HG03378 (cell line): ENCODE measurements at regions not wholly inside any gene's neighbourhood (a gene's known extent, or its start where the extent isn't known, plus 50 kb on each side); places are given as distances from the start of the nearest gene placed in this dataset.
"Not testable (repeated sequence)": the region's sequence is repeated elsewhere in the genome, so short reads cannot be mapped to it uniquely, and the experiment has no call there.

Experiments used
- ATAC-seq: cut with Tn5 transposase; IDR thresholded peaks from one replicate; pipeline ENCODE4 v1.9.1; 2021; ENCODE audit warnings: mild to moderate bottlenecking, moderate library complexity; ENCODE audit not compliant: unreplicated experiment

DNA sequence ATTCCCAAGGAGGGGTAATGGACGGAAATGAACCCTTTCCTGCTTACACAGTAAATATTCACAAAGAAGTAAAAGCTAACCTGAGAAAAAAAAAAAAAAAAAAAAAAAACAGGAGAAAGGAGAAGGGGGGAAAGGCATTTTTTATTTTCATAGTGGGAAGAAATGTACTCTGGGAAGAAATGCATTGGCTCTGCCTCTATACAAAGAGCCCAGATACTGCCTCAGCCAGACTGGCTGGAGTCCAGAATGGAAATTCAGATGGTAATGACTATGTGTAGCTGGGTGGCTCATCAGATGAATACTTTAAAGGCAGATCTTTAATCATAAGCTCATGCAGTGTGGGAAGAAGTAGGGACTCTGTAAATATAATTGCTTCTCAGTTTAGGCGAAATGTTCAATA lies 124.9 kb upstream of the ZNF608 start:
- ATAC-seq: no peak

DNA sequence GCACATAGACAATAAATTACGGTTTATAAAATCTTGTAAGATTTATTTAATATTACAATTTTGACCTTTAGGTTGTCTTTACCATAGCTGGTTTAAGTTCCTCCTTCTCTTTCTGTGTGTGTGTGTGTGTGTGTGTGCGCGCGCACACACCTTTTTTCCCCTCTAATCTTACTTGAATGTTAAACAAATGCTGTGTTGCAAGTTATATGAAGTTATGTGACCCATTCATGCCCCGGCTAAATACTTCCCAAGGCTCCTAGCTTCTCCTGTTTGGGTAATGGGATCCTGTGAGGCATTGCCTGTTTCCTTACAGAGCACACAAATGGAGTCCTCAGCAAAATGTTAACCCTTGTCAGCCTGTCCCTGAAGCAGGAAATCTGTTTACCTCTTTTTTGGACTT lies 125.6 kb upstream of the ZNF608 start:
- ATAC-seq: no peak

DNA sequence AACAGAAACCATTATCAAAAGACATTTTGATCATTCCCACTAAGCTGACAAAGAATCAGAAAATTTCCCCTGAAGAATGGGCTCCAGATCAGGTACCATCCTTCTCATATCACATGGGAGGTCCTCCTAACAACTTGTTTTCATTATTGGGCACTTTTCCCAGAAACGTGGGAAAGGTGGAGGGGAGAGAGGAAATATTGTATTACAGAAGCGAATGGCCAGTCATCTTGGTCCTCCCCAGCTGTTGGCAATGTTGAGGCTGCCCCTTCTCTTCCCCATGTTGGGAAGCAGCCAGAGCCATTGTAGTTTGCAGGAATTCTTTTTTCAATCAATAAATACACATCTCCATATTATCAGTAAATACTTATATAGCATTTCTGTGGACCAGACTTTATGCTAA lies 126.2 kb upstream of the ZNF608 start:
- ATAC-seq: no peak

DNA sequence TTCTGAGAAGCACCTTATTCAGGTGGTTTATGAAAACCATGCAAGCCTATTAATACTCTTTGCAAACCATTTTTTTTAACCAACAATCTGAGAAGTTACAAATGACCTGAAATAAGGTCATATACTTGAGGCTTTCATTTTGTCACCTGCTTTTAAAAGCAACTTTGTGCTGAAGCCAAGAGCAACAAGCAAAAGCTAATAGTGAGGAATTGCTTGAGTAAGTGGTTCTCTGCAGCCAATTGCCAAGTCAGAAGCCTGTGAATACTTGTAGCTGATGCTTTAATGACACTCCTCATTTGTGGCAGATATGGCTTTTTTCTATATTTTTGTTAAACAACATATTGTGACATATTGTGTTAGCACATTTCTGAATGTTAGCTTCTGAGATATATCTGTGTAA lies 126.7 kb upstream of the ZNF608 start:
- ATAC-seq: no peak

DNA sequence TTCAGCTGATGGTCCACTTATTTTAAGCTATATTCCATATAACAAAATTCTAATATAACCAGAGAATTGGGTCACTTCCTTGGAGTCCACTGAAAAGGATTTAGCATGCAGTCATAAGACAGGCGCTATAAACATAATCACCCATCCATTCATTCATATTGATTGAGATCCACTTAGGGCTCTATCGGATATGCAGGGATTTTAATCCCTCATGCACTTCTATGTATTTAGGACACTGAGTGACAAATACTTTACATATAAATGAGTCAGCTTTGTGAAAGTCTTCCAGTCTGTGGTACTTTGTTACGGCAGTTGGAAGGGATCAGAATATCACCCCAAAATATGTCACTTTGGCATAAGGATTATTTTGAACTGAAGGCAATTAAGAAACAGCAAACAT lies 127.3 kb upstream of the ZNF608 start:
- no peak for ATAC-seq

DNA sequence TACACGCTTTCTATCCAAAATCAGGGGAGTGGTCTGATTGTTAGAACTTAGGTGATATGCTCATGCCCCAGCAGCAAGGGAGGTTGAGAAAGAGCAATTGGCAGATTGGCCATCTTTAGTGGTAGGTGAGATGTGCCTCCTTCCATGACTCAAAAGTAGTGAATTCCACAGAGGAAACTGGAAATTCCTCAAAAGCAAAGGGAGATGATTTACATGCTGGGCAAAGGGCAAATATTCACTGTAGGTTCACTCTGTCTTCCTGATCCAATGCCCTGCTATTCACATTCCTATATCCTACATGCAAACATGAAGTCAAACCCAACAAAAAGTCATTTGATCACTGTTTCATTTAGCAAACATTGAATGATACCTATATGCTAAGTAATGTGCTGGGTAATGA lies 130.1 kb upstream of the ZNF608 start:
- ATAC-seq: no peak

- no peak for ATAC-seq
These were observed 130.5 kb upstream of the ZNF608 start for GRCh38 chr5:124876983-124877382.

DNA sequence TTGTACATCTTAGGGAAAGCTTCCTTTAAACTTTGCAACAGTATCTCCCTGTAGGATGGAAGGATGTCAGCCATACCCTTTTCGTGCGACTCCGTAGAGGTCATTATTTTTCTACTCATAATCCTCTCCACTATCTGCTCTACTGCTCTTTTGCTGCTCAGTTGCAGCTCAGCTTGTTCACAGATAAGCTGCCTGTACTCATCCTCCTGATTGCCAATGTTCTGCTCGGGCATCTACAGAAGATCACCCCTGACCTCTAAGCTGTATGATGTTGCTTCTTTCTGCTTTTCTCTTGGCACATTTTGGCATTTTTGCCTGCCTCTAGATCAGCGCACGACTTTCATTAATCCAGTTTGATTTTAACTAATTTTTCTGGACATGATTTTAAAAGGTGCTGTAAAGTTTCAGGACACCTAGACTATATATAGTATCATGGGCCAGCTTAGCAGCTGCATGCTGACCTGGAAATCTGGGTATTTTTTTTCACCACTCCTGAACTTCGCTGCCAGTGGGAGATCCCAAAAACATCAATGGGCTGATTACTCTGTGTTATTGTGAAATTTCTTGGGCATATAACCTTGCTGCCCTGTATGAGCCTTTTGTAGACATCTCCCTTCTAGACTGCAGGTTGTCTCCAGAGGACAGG lies 131.2 kb upstream of the ZNF608 start:
- no peak for ATAC-seq

DNA sequence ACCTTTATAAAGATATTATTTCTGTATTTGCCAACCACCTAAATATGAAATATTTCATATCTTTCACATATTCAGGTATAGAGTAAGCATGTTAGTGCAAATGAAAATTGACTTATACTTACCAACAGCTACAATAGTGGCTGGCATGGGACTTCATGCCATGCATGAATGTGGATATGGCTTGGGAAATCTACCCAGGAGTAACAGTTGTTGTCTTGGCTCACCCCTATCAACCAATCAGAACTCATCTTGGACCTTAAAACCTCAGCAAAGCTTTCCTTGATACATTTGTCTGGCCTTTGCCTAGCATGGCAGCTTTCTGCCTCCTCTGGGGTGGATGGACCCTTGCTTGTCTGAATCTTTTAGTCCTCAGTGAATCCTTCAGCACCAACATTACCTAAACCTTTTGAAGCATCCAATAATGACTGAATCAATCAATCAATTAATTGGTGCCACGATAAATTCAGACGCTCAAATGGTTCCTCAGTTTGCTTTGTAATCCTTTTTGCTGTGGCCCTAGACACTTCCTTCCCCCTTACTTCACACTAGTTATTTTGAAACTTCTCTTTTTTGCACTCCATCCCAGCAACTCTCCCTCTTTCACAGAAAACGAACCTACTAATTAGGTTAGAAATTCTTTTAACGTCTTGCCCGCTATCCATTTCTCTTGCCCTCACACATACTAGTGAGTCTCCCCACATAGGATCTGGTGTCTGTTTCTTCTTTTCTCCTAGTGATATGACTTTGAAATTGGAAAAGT lies 132.3 kb upstream of the ZNF608 start:
- no peak for ATAC-seq

- ATAC-seq: no peak
These were observed 134.7 kb upstream of the ZNF608 start for GRCh38 chr5:124880903-124881697.

GRCh38 chr5:124883681-124884080 lies 137.2 kb upstream of the ZNF608 start:
- ATAC-seq: no peak

DNA sequence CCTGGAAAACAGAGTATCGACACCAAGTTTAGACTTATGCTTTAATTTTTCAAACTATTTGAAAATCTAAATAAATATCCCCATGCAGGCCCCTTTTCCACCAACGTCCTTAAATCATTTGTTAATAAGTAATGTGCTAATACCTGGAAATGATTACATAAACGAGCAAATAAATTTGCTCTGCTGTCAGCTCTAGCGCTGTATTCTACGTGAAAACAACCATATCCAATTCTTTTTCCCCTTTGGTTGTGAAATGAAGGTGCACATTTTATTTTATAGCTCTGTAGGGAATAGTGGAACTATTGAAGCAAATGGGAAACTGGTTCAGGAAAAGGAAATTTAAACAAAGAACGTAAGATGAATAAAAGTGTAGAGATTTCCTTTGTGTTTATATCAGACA lies 137.7 kb upstream of the ZNF608 start:
- ATAC-seq: no peak

DNA sequence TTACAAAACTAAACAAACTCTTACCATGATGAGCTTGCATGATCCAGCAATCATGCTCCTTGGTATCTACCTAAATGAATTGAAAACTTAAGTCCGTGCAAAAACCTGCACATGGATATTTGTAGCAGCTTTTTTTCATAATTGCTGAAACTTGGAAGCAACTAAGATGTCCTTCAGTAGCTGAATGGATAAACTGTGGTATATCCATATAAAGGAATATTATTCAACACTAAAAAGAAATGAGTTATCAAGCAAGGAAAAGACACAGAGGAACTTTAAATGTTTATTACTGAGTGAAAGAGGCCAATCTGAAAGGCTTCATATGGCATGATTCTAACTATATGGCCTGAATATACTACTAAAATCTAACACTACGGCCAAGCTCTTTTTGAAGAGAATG lies 139.1 kb upstream of the ZNF608 start:
- ATAC-seq: no peak

DNA sequence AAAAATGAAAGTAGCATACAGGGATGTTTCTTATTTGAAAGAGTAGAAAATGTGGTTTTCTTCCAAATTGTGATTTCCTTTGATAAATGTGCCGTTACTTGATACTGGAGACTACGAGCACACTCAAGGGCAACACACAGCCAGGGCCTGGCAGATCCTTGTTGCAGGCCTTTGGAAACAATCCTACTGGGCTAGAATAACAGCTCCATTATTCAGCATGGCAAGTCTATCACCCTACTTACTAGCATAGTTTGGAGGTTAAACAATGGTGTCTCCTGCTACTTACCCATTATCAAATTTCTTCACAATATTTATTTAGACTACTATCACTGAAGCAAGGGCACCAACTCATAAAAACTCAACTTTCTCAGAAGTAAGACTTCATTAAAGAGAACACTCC lies 140.8 kb upstream of the ZNF608 start:
- no peak for ATAC-seq

DNA sequence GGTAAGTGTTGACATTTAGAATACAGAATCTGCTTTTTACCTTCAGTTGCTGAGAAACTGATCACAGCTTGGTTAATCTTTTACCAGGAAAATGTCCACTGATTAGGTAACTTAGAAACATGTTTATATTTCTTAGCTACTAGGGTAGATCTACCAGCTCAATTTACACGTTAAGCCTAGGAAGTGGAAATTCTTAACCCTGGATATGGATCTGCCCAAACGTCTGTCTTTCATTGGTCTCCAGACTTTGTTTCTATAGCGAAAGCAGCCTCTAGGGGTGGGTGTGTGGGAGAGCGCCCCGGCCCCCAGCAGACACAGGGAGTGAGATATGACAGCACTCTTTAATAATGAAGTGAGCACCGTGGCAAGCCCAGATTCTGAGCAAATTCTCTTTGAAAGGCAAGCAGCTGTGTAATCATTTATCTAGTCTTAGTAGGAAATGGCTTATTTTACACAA lies 141.6 kb upstream of the ZNF608 start:
- no peak for ATAC-seq

- ATAC-seq: no peak
These were observed 142.4 kb upstream of the ZNF608 start for GRCh38 chr5:124888622-124889485.

- ATAC-seq: no peak
These were observed 143.0 kb upstream of the ZNF608 start for GRCh38 chr5:124889486-124889825.

- ATAC-seq: no peak
These were observed 143.4 kb upstream of the ZNF608 start for GRCh38 chr5:124889850-124890249.

DNA sequence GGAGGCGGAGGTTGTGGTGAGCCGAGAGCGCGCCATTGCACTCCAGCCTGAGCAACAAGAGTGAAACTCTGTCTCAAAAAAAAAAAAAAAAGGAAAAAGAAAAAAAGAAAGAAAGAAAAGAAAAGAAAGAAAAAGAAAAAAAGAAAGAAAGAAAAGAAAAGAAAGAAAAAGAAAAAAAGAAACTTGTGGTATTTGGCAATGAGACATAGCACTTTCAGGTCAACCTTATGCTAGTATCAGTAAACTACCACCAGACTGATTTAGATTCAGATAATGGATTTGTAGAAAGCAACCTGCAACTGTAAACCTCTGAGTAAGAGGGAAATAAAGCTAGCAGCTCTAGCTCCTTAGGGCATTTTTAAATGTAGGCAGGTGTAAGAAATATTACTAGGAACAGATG lies 144.0 kb upstream of the ZNF608 start:
- ATAC-seq: not testable (repeated sequence)

GRCh38 chr5:124891179-124891578 lies 144.7 kb upstream of the ZNF608 start:
- ATAC-seq: no peak
